Gastrocnemius medialis (tissue), 4 donors: ENCODE measurements at regions not wholly inside any gene's neighbourhood (a gene's known extent, or its start where the extent isn't known, plus 50 kb on each side); places are given as distances from the start of the nearest gene placed in this dataset.

Source experiments
- CTCF ChIP-seq, 5 experiments: fragments of 450-650 bp in 3 of 5; fragments of 200-600 bp in 2 of 5; sonication (generic) in 2 of 5; IDR thresholded peaks in 4 of 5; conservative IDR thresholded peaks in 1 of 5; 1 replicate in 4 of 5; 2 replicates in 1 of 5; pipeline ENCODE4 v1.5.1; 2016 to 2019; ENCODE audit warnings: antibody characterized with exemption in 5 of 5, mild to moderate bottlenecking in 3 of 5, moderate library complexity in 3 of 5
- POLR2A ChIP-seq, 2 donors: fragments of 450-650 bp; IDR thresholded peaks; one replicate each; pipeline ENCODE4 v1.6.1; 2017; ENCODE audit warnings: antibody characterized with exemption in 2 of 2, mild to moderate bottlenecking in 2 of 2, moderate library complexity in 2 of 2

- TF ChIP-seq POLR2A (IDR thresholded peaks at IDR 0.05) = no peak
- no peak for TF ChIP-seq CTCF (IDR thresholded peaks at IDR 0.05 in 4 of 5, conservative IDR thresholded peaks at IDR 0.05 in 1 of 5)
Observed at GRCh38 chr5:74328221-74328630, 312.3 kb downstream of the ENC1 start.
